NCI-H524 treated with DMSO at 0.1 percent for 48 hours (cell line): ENCODE measurements at regions not wholly inside any gene's neighbourhood (a gene's known extent, or its start where the extent isn't known, plus 50 kb on each side); places are given as distances from the start of the nearest gene placed in this dataset.

Source experiments
- DNase-seq: peaks from one replicate; lab custom pipeline; 2025; lab: John Stamatoyannopoulos, UW

DNA sequence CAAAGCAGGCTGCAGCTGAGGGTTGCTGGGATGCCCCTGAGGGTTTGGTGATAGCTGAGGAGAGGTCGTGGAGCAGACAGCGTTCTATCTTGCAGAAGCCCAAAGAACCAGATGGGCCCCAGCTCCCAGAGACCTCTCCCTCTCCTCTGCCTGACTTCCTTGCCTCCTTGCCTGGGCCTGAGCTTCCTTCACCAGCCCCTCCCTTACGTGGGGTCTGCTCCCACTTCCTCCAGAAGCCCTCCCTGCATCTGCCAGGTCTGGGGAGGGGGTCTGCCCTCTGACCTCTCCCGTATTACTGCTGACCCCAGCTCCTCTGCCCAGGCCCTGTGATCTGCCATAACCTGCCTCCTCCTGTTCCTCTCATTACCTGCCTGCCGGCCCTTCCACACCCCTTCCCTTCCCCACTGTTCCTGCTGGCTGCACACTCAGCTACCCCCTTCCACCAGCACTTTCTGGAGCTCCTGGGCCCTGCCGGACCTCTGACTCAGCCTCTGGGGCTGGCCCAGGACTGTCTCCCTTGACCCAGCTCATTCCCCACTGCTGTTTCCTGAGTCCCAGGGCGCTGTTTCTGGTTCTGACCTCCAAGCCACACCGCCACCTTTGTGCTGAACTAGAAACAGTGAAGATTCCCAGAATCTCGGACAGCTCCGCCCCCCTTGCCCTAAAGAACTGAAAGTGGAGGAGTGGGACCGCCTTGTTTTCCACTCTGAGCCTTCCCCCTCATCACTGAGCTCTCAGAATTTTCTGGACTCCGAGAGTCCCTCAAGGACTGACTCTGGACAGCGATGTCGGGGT lies 237.7 kb upstream of the C1orf174 start:
- DNase-seq, result no peak

GRCh38 chr1:4139646-4140045 lies 239.6 kb upstream of the C1orf174 start:
- no peak for DNase-seq

GRCh38 chr1:4140241-4140640 lies 240.2 kb upstream of the C1orf174 start:
- DNase-seq, result no peak

DNA sequence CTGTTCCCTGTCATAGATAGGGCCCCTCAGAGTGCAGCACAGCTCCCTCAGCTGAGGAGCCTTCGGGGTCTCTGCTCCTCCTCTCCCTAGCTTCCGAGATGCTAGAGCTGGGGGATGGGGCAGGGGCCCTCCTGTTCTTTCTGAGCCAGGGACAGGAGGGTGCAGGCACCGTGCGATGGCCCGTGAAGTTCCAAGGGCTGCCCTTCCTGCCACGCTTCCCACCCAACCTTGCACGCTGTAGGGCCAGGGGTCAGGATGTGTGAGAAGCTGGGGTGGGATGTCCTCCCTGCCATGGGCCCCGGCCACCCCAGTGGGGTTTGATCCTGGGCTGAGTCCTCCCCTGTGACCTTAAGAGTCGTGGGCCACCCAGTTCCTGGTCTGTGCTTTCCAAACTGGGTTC lies 240.7 kb upstream of the C1orf174 start:
- DNase-seq, result no peak

- no peak for DNase-seq
Measured at GRCh38 chr1:4144349-4144971, 244.4 kb upstream of the C1orf174 start.

DNA sequence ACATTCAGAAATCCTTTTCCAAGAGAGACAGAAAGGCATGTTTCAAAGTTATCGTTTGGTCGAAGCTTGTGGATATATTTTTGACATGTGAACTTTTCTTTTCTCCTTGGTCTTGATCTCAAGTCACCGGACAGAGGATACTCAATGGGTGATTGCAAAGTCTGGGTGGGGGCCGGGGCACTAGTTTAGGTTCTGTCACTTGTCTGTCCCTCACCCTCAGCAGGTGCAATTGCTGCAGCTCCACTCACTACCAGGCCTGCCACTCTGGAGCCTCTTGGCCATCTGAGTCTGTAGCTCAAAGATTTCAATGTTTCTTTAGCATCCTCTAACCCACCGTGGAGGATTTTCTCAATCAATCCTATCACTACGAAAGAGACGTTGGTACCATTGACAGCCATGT lies 246.0 kb upstream of the C1orf174 start:
- no peak for DNase-seq

- DNase-seq, result no peak
Measured at GRCh38 chr1:4146614-4147013, 246.5 kb upstream of the C1orf174 start.

- no peak for DNase-seq
Measured at GRCh38 chr1:4147509-4147908, 247.4 kb upstream of the C1orf174 start.

- no peak for DNase-seq
Measured at GRCh38 chr1:4149281-4149680, 249.2 kb upstream of the C1orf174 start.

- no peak for DNase-seq
Measured at GRCh38 chr1:4149831-4150230, 249.8 kb upstream of the C1orf174 start.

DNA sequence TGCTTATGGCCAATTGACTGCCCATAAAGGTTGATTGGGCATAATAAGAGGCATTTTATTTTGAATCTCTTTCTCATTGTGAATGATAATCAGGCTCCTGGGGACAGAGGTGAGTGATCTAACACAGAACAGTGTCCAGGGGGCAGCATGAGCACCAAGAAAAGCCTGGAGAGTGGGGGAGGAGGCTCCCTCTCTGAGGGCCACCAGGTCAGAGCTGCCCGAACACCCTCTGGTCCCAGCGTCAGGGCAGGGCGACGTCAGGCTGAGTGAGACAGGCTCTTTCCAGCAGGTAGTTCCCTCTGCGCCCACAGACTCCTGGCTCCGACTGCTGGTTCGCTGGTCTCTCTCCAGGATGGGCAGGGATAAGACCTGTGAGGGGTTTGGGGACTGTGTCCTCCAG lies 250.2 kb upstream of the C1orf174 start:
- DNase-seq, result no peak

- no peak for DNase-seq
Measured at GRCh38 chr1:4152266-4152665, 252.2 kb upstream of the C1orf174 start.

DNA sequence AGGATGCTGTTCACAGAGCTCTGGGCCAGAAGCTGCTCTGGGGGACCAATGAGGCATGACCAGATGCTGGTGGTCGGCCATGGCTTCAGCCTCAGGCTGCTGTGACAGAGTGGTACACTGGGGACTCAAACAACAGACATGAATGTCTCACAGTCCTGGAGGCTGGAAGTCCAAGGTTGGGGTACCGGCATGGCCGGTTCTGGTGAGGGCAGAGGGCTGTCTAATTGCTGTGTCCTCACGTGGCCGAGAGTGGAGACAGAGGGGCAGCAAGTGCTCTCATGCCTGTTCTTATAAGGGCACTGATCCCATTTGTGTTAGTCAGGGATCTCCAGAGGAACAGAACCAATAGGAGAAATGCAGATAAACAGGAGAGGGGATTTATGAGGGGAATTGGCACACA lies 253.5 kb upstream of the C1orf174 start:
- DNase-seq, result no peak

DNA sequence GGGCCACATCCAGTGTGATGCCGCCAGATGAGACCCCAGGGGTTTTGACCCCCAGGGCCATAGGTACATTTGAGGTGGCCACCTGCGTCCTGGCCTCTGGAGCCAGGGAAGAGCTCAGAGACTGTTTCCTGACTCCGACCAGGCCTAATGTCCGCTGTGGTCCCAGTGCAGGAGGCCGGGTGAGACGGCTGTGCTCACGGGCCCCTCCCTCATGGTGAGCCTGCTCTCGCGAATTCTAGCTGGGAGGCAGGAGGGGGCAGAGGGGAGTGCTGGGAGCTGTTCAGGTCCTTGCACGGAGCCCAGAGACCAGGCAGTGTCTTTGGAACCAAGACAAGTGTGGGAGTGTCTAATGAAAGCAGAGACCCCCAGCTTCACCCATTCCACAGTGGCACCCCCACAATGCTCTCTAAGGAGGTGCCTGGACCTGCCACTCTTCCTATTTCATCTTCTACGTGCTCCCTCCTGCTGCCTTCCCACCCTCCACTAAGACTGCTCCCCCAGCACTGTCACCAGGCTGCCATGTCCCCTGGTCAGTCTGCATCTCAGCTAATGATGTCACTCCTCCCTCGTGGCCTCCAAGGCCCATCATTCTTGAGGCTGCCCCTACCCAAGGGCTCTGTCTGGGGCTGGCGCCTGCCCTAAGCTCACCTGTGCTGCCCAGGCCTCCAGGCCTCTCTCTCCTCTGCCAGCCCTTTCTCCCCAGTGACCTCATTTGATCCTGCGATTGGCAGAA lies 256.3 kb upstream of the C1orf174 start:
- no peak for DNase-seq

- no peak for DNase-seq
Measured at GRCh38 chr1:4160181-4160580, 260.1 kb upstream of the C1orf174 start.

- DNase-seq, result no peak
Measured at GRCh38 chr1:4161366-4162006, 261.4 kb upstream of the C1orf174 start.

DNA sequence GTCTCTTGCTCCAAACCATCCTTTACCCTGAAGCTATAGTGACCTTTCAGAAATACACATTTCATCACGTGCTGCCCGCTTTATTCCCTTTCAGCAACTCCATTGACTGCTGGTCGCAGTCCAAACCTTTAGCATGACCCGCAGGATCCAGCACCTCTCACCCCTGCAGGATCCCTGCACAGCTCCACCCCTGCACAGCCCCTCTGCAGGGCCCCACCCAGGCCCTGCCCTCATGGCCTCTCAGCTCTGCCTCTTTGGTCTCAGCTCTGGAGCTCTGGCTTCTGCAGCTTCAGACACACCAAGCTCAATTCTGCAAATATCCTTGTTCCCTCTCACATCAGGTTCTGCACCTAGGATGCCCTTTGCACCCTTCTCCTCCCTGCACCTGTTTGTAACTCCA lies 264.9 kb upstream of the C1orf174 start:
- DNase-seq, result no peak

DNA sequence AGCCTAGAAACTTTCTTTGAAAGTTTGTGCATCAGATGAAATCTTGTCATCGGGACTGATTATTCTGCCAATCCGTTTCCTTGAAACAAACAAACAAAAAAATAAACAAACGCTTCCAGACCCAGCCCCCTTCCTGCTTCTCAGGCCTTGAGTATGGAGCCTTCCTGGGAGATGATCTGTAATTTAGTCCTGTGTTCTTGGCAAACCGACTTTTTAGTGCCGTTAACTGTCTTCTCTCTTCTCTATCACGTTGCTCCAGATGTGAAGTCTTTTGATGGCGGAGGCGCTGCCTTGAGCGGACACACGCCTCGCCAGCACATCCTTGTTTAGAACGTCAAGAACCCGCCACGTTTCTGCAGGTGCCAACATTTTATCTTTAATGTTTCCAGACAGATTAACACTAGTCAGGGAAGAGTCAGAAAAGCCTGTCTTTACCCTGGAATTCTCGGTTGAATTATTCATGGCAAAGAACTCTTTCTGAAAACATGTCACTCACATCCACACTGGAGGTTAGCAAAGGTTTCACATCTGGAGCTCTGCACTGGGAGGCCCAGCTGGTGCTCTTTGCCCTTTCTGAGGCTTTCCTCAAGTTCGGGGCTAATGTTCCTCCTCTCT lies 265.7 kb upstream of the C1orf174 start:
- DNase-seq, result no peak

DNA sequence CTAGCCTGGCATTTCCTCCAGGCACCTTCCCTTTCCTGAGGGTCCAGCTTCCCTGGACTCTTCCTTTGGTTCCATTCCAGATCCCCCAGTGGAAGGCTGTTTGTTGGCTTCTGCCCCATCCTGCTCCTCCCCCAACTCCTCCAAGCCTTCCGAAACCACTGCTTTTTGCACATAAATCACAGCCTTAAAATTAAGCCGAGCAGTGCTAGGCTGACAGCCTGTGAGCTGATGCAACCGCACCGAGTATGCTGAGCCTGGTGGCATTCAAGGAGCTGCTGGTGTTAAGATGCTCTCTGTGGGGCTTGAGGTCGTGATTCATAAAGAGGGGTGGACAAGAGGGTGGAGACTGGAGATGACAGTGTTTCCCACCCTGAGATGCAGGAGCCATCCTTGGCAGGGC lies 266.6 kb upstream of the C1orf174 start:
- no peak for DNase-seq

- DNase-seq, result no peak
Measured at GRCh38 chr1:4169991-4170390, 269.9 kb upstream of the C1orf174 start.

DNA sequence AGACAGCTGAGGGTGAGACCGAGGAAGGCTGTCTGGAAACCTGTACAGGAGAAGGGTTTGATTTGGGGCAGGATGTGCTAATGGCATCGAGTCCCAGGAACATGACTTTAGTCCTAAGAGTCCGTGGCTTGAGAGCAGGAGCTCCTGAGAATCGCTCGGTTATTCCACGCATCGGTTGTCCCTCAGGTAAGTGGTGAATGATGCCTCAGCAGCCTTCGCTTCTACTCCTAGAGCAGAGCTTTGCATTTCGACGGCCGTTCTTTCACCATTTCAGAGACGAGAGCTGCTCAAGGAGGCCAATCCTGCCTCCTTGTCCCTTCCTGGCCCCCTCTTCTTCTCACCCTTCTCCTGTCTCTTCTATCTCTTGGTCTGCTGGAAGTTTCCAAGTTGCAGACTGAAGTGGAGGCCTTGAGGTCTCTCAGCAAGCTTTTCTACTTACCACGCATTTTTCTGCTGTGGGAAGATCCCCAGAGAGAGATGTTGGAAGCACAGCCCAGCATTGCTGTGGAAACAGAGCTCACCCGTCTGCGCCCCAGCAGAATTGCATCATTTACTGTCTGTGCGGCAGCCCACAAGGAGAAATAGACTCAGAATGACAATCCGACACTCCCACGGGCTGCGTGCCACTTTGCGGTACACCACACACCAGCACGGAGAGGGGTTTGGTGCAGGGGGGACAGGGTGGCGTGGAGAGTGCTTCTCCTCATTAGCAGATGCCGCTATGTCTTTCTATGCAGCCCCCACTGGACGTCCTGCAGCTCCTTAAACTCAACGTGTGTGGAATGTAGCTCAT lies 270.7 kb upstream of the C1orf174 start:
- DNase-seq, result no peak
